SK-N-SH (cell line): ENCODE measurements at regions not wholly inside any gene's neighbourhood (a gene's known extent, or its start where the extent isn't known, plus 50 kb on each side); places are given as distances from the start of the nearest gene placed in this dataset.

Experiments used
- CTCF ChIP-seq: fragments of 200-600 bp; sonication (generic); IDR thresholded peaks from 2 replicates; pipeline ENCODE4 v1.6.1; 2017; ENCODE audit warnings: antibody characterized with exemption, mild to moderate bottlenecking, moderate library complexity
- EP300 ChIP-seq, 2 experiments: IDR thresholded peaks; 2 replicates each; pipeline versions ENCODE4 v1.4.0 to v1.6.1; 2012; ENCODE audit warnings: borderline replicate concordance in 1 of 2, low read depth in 1 of 2, low read length in 1 of 2
- POLR2AphosphoS5 ChIP-seq: IDR thresholded peaks from 2 replicates; pipeline ENCODE4 v1.6.1; 2012; ENCODE audit warnings: low read depth, low read length
- RAD21 ChIP-seq: IDR thresholded peaks from 2 replicates; pipeline ENCODE4 v1.6.1; 2012; ENCODE audit warnings: mild to moderate bottlenecking, low read length

DNA sequence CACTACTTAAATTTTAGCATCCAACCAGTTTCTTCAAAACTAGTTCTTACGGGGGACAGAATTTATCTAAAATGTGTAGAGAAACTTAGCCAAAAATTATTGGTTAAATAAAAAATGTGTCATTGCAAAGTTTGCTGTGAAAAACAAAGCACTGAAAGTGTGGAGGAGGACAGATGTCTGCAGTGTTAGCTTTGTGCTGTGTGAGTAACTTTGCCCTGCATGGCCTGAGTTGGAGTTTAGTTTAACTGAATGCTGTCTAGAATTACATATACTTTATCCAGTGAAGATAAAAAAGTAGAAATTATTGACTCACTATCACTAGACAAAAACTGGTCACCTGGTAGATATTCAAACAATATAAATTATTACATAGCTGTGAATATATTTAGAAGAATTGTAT lies 1225.2 kb upstream of the CELF4 start:
- TF ChIP-seq EP300 (IDR thresholded peaks at IDR 0.05; ENCODE audit: borderline replicate concordance in 1 of 2, low read depth in 1 of 2, low read length in 1 of 2) (no peak), RAD21 (no peak), CTCF (no peak), POLR2AphosphoS5 (no peak)
